PC-3 (cell line): ENCODE measurements at regions not wholly inside any gene's neighbourhood (a gene's known extent, or its start where the extent isn't known, plus 50 kb on each side); places are given as distances from the start of the nearest gene placed in this dataset.

Source experiments
- ATAC-seq: fragments of 200-7000 bp; cut with Tn5 transposase; 2 replicates; pipeline ENCODE4 v1.9.1; 2020; ENCODE audit warnings: mild to moderate bottlenecking, moderate library complexity
- BruUV-seq: library from RNA; stranded (reverse); fragments of 400-500 nt; replicated peaks from 2 replicates; lab custom pipeline; 2021; lab: Mats Ljungman, UMichigan
- CTCF ChIA-PET: fragments of 300-600 bp; sonication (Branson Sonifier 250); formaldehyde crosslinking; loops from one replicate; lab custom pipeline; 2022; ENCODE audit warnings: antibody characterized with exemption; lab: Charles Lee
- POLR2A ChIA-PET: fragments of 300-600 bp; sonication (Branson Sonifier 250); formaldehyde crosslinking; loops from one replicate; lab custom pipeline; 2022; ENCODE audit warnings: antibody characterized with exemption; ENCODE audit not compliant: unreplicated experiment; lab: Charles Lee
- DNase-seq: peaks from one replicate; pipeline ENCODE4 v3.0.0-alpha.2; 2015
- H2AFZ ChIP-seq: fragments of 300-600 bp; sonication (generic); 2 replicates; pipeline ENCODE4 v1.6.0; 2016; ENCODE audit warnings: antibody characterized with exemption, low read length
- H3F3A ChIP-seq: fragments of 300-600 bp; sonication (generic); one replicate; pipeline ENCODE4 v1.6.0; 2017; ENCODE audit warnings: antibody characterized with exemption, low read length, control low read depth, mild to moderate bottlenecking; ENCODE audit not compliant: unreplicated experiment
- H3K27ac ChIP-seq: fragments of 300-600 bp; sonication (generic); 2 replicates; pipeline ENCODE4 v1.5.1; 2016; ENCODE audit warnings: mild to moderate bottlenecking, low read length
- H3K27me3 ChIP-seq: fragments of 300-600 bp; sonication (generic); 2 replicates; pipeline ENCODE4 v1.6.1; 2016; ENCODE audit warnings: low read length, mixed read lengths
- H3K36me3 ChIP-seq: fragments of 300-600 bp; sonication (generic); 2 replicates; pipeline ENCODE4 v1.6.1; 2016; ENCODE audit warnings: low read depth, mixed run types, low read length, mixed read lengths
- H3K4me1 ChIP-seq: fragments of 300-600 bp; sonication (generic); 2 replicates; pipeline ENCODE4 v1.5.1; 2016; ENCODE audit warnings: low read length; ENCODE audit not compliant: insufficient read depth
- H3K4me2 ChIP-seq: fragments of 300-600 bp; sonication (generic); 2 replicates; pipeline ENCODE4 v1.6.0; 2016; ENCODE audit warnings: low read length
- H3K4me3 ChIP-seq: fragments of 300-600 bp; sonication (generic); 2 replicates; pipeline ENCODE4 v1.5.1; 2016; ENCODE audit warnings: mild to moderate bottlenecking, low read length, mixed read lengths
- H3K79me2 ChIP-seq: fragments of 300-600 bp; sonication (generic); 2 replicates; pipeline ENCODE4 v1.6.1; 2017; ENCODE audit warnings: low read length, mixed read lengths
- H3K9ac ChIP-seq: fragments of 300-600 bp; sonication (generic); 2 replicates; pipeline ENCODE4 v1.6.0; 2016; ENCODE audit warnings: mild to moderate bottlenecking, low read length
- H3K9me2 ChIP-seq: fragments of 300-600 bp; sonication (generic); replicated peaks from 2 replicates; pipeline ENCODE4 v1.6.1; 2016; ENCODE audit warnings: mixed run types, low read length, mixed read lengths
- H3K9me3 ChIP-seq: fragments of 300-600 bp; sonication (generic); 2 replicates; pipeline ENCODE4 v1.6.1; 2016; ENCODE audit warnings: low read length, mixed read lengths
- H4K20me1 ChIP-seq: fragments of 300-600 bp; sonication (generic); 2 replicates; pipeline ENCODE4 v1.6.1; 2016; ENCODE audit warnings: low read length, mixed read lengths
- EZH2 ChIP-seq: fragments of 300-600 bp; sonication (generic); IDR thresholded peaks from one replicate; pipeline ENCODE4 v1.6.1; 2017; ENCODE audit warnings: antibody characterized with exemption, mild to moderate bottlenecking, low read length; ENCODE audit not compliant: unreplicated experiment
- EZH2phosphoT487 ChIP-seq: fragments of 300-600 bp; sonication (generic); IDR thresholded peaks from 2 replicates; pipeline ENCODE4 v1.6.1; 2018; ENCODE audit warnings: mild to moderate bottlenecking, antibody characterized with exemption, low read length, borderline replicate concordance
- intact Hi-C: fragments of 100-400 bp; cut with micrococcal nuclease; formaldehyde crosslinking; loops from 2 replicates; pipeline ENCODE4 v1.9.0; 2023
- TF ChIP-seq, protein P1 (sequence below): fragments of 300-600 bp; sonication (generic); conservative IDR thresholded peaks from 2 replicates; pipeline ENCODE4 v1.5.1; 2017; ENCODE audit warnings: antibody characterized with exemption, low read depth, mild to moderate bottlenecking, low read length

DNA sequence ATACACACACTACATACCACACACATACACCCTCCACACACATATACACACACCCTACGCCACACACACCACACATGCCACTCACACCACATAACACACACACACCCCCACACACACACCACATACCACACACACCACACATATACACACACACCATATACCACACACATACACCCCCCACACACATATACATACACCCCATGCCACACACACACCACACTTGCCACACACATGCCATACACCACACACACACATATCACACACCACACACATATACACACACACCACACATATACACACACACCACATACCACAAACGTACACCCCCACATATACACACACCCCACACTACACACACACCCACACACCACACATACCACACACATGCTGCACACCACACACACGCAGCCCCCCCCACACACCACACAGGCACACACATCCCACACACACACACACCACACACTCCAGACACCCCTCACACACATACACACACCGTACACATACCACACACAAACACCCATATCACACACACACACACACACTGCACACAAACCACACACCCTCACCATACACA, 76.7 kb upstream of the TMPRSS2 start:
- Histone ChIP-seq H3K4me2 (no peak overlapping the region), H4K20me1 (no peaks in the 10 kb centered on the region), H3K4me1 (peaks cover 48% of the 10 kb centered on the region), H3F3A (peaks cover 6% of the 10 kb centered on the region), H3K79me2 (no peaks in the 10 kb centered on the region), H3K9me2 (no peaks in the 10 kb centered on the region), H3K9me3 (no peaks in the 10 kb centered on the region), H3K27ac (no peak overlapping the region), H3K36me3 (no peaks in the 10 kb centered on the region), H3K9ac (no peak overlapping the region), H3K27me3 (no peaks in the 10 kb centered on the region), H2AFZ (no peak overlapping the region), H3K4me3 (no peak overlapping the region)
- intact Hi-C loops, result loop anchor here (5.0 kb wide), 1 partner anchor 47 kb away; no protein-coding TSS in a partner anchor
- POLR2A ChIA-PET, result no interaction called here
- ATAC-seq (no peak), DNase-seq (no peak)
- BruUV-seq, result no TSS peak
- TF ChIP-seq EZH2phosphoT487 (no peak), EZH2 (no peak)
- TF ChIP-seq, protein P1, sequence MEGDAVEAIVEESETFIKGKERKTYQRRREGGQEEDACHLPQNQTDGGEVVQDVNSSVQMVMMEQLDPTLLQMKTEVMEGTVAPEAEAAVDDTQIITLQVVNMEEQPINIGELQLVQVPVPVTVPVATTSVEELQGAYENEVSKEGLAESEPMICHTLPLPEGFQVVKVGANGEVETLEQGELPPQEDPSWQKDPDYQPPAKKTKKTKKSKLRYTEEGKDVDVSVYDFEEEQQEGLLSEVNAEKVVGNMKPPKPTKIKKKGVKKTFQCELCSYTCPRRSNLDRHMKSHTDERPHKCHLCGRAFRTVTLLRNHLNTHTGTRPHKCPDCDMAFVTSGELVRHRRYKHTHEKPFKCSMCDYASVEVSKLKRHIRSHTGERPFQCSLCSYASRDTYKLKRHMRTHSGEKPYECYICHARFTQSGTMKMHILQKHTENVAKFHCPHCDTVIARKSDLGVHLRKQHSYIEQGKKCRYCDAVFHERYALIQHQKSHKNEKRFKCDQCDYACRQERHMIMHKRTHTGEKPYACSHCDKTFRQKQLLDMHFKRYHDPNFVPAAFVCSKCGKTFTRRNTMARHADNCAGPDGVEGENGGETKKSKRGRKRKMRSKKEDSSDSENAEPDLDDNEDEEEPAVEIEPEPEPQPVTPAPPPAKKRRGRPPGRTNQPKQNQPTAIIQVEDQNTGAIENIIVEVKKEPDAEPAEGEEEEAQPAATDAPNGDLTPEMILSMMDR, result no peak
- CTCF ChIA-PET, result no interaction called here

DNA sequence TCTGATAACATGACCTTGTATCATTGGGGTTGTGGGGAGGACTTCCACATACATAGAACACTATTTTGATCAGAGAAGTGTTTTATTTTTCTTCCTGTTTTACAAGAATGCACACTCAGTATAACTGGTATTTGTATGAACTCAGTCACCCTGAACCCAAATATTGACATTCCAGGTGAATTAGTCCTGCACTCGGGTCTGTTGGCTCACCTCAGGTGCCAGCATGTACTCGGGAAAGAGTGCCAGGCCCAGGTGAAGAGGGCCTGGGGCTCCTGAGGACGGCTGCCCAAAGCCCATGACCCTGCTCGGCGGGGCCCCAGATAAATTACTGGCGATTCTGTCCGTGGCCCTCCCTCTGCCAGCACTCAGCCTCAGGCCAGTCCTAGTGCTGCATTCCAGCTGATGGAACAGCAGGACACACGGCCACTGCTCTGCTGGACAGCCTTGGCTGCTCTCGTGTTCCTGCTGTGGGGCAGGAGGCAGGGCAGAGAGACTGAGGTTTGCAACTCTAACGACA, 75.4 kb upstream of the TMPRSS2 start:
- intact Hi-C loops, result loop anchor here (1.0 to 5.0 kb wide), 2 partner anchors 46 to 185 kb away; no protein-coding TSS in a partner anchor
- H3K4me2 ChIP-seq, result peak overlapping the region; percentile 79
- H3K27ac ChIP-seq, result peak overlapping the region; percentile 98
- TF ChIP-seq, protein P1, result no peak
- TF ChIP-seq EZH2phosphoT487, result no peak
- no peak for TF ChIP-seq EZH2
- H3K9me3 ChIP-seq, result no peaks in the 10 kb centered on the region
- H3K79me2 ChIP-seq, result no peaks in the 10 kb centered on the region
- ATAC-seq, result peak; percentile 61
- H3F3A ChIP-seq, result peaks cover 6% of the 10 kb centered on the region
- no peaks in the 10 kb centered on the region for H3K27me3 ChIP-seq
- peak overlapping the region; percentile 34; the same call in 1 of the 2 replicates for H2AFZ ChIP-seq
- H3K36me3 ChIP-seq, result 0 out of 2 replicates have a peak, but pooled peaks cover under 1% of the 10 kb centered on the region
- H3K9ac ChIP-seq, result peak overlapping the region; percentile 52
- no TSS peak for BruUV-seq
- H4K20me1 ChIP-seq, result no peaks in the 10 kb centered on the region
- peak overlapping the region; percentile 31 for H3K4me3 ChIP-seq
- H3K4me1 ChIP-seq, result peaks cover 54% of the 10 kb centered on the region
- peak; percentile 96 for DNase-seq
- CTCF ChIA-PET, result no interaction called here
- POLR2A ChIA-PET, result interaction anchor here (0.5 kb wide), 1 partner anchor 75 kb away, joined by 4 read pairs; the partner anchor contains the start of gene TMPRSS2
- no peaks in the 10 kb centered on the region for H3K9me2 ChIP-seq

DNA sequence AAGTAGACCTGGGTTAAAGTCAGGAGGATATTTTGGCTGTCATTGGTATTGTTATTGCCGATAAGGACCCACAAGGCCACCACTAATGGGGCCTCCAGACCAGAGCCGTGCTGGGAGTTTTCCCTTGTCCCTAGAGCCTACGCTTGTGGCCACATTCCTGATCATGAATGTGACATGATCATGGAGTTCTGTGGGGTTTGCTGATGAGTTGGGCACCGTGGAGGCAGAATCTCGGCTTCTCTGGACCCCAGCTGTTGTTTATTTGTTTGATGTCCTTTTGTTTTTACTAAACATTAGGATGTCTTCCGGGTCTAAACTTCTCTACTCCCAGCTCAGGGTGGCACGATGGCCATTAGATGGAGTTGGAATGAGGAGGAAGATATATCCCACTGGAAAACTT, 74.9 kb upstream of the TMPRSS2 start:
- no peak overlapping the region for H2AFZ ChIP-seq
- ChIA-PET POLR2A (interaction anchor here (0.5 kb wide), 1 partner anchor 75 kb away, joined by 4 read pairs; the partner anchor contains the start of gene TMPRSS2), CTCF (no interaction called here)
- no peaks in the 10 kb centered on the region for H3K9me2 ChIP-seq
- DNase-seq (no peak), ATAC-seq (no peak)
- intact Hi-C loops, result loop anchor here (1.0 to 5.0 kb wide), 2 partner anchors 46 to 185 kb away; no protein-coding TSS in a partner anchor
- H4K20me1 ChIP-seq, result no peaks in the 10 kb centered on the region
- peaks cover 54% of the 10 kb centered on the region for H3K4me1 ChIP-seq
- no TSS peak for BruUV-seq
- TF ChIP-seq, protein P1, result no peak
- TF ChIP-seq EZH2 (no peak), EZH2phosphoT487 (no peak)
- H3K27me3 ChIP-seq, result no peaks in the 10 kb centered on the region
- H3K36me3 ChIP-seq, result 0 out of 2 replicates have a peak, but pooled peaks cover 4% of the 10 kb centered on the region
- H3K4me3 ChIP-seq, result no peak overlapping the region
- peak overlapping the region; percentile 79 for H3K4me2 ChIP-seq
- no peaks in the 10 kb centered on the region for H3K9me3 ChIP-seq
- peaks cover 6% of the 10 kb centered on the region for H3F3A ChIP-seq
- peak overlapping the region; percentile 98 for H3K27ac ChIP-seq
- no peaks in the 10 kb centered on the region for H3K79me2 ChIP-seq
- peak overlapping the region; percentile 16; the same call in 1 of the 2 replicates for H3K9ac ChIP-seq
